Hematopoietic multipotent progenitor cell treated with erythropoietin and hydrocortisone succinate and interleukin-3 and kit ligand, for 4 days (in vitro differentiated cells): ENCODE measurements at regions not wholly inside any gene's neighbourhood (a gene's known extent, or its start where the extent isn't known, plus 50 kb on each side); places are given as distances from the start of the nearest gene placed in this dataset.

Experiments used
- DNase-seq: peaks from one replicate; pipeline ENCODE4 v3.0.0-alpha.2; 2015

DNA sequence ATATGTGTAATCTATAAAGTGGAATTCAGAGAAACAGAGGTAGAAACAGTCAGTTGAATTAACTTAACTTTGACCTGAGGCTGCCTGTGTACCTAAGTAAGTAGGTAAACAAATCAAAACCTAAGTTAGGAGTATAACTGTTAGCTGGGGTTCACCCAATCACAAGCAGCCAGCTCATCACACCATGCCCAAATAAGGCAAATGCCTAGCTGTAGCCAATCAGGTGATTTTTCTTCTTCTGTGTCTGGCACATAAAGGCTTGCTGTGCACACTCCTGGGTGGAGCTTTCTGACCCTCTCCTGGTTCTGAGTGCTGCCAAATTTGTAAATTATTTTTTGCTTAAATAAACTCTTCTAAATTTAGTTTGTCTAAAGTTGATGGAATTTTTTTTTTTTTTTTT is 54.7 kb upstream of the TRIM39 start:
- DNase-seq, result no peak

DNA sequence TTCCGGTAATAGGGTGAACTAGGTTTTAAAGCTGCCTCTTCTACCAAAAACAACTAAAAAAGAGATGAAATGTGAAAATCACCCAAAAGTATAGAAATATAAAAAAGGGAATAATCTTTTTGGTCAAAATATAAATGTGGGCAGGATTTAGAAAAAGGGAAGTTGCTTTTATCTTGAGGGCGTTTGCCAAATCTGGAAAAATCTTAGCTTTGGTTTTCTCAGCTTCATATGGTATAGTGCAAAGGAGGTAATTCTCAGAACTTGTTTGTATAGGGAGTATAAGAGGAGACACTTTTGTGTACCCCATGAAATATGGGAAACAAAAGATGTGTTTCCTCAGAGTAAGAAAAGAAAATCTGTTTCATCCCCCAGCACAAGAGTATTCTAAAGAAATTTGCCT is 54.2 kb upstream of the TRIM26 start:
- DNase-seq, result peak; percentile 44

DNA sequence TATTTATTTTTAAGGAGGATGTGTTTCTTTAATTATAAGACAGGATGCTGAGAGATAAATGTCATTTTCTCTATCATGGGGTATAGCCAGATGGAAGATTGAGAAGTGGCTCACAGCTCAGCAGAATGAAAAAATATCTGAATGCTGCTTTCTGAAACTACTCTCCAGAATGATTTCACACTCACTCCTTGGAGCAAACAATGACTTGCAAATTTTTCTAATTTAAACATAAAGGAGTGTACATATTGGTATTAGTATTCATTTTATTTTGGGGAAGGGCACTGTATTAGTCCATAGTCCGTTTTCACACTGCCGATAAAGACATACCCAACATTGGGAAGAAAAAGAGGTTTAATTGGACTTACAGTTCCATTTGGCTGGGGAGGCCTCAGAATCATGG is 52.4 kb upstream of the TRIM26 start:
- DNase-seq, result no peak

DNA sequence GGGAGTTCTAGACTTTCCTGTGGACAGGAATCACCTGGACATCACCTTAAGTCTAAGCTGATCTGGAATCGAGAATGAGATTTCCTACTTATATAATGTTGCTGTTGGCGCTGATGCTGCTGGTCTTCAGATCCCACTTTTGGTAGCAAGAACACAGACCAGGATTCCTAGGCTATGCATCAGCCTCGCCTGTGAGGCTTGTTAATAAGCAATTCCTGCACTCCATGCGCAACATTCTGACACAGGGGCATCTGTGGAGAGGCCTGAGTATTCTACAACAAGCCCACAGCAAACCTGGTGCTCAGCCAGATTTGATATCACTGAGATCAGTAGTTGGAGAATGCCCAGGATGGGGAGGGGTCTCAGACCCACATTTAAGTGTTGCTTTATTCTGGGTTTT is 52.0 kb upstream of the TRIM26 start:
- DNase-seq, result no peak

DNA sequence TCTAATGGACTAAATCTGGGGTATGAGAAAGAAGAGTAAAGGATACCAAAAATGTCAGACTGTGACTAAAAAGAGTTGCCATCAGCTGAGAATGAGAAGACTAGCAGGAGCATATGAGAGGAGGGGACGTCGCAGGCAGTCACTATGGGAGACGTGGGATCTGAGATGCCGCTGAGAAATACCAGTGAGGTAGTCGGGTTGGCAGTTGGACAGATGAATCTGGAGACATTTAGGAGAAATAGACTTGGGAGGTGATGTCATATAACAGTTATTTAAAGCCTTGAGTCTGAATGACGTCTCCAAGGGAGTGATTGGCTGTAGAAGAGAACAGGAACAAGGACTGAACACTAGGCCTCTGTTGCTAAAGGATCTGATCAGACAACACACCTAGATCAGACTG is 51.5 kb upstream of the TRIM26 start:
- DNase-seq, result no peak

- no peak for DNase-seq
These were observed 50.5 kb upstream of the TRIM26 start for GRCh38 chr6:30263734-30264133.
